Femur (tissue), 1 donor: ENCODE measurements at regions not wholly inside any gene's neighbourhood (a gene's known extent, or its start where the extent isn't known, plus 50 kb on each side); places are given as distances from the start of the nearest gene placed in this dataset.
"Not testable (repeated sequence)": the region's sequence is repeated elsewhere in the genome, so short reads cannot be mapped to it uniquely, and the experiment has no call there.

Experiments
- DNase-seq: peaks from one replicate; pipeline ENCODE4 v3.0.0-alpha.2; 2017

GRCh38 chr11:70595016-70595415 lies 196.7 kb downstream of the CTTN start:
- no peak for DNase-seq

DNA sequence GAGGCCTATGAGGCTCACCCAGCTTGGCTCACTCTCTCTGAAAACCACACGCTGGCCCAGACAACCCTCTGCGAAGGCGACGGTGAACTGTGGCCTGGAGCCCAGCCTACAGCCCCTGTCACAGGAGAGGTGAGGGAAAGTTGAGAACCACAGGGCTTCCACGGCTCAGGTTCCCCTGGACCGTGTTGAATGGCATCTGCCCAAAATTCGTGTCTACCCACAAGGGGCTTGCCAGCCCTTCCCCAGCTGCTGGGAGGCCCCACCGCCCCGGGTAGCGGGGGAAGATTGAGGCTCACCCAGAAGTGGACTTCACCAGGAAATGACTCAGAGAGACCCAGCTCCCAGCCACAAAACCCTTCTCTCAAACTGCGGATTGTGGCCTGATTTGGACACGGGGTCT lies 197.1 kb downstream of the CTTN start:
- DNase-seq = peak; percentile 43

- DNase-seq = no peak
Measured at GRCh38 chr11:70596091-70596490, 197.8 kb downstream of the CTTN start.

DNA sequence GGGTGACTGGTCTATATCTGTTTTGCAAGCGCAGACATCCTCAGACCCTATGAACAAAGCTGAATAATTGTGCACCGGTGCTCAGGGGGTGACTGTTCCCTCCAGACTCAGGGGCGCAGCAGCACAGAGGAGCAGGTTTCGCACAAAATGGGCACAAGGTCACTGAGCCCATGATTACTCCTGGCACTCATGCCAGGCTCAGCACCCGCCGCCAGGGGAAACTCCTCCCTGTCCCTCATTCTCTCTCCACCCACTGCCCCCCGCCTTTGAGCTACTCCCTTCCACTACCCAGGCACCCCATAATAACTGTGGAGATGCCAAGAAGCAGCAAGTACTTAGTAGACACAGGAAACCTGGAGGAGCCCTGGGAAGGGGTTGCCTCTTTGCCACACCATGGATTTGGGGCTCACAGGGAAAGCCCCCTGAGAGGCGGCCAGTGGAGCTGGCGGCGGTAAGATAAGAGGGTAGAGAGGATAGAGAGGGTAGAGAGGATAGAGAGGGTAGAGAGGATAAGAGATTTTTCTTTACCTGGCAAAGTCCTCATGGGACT lies 198.8 kb downstream of the CTTN start:
- no peak for DNase-seq

DNA sequence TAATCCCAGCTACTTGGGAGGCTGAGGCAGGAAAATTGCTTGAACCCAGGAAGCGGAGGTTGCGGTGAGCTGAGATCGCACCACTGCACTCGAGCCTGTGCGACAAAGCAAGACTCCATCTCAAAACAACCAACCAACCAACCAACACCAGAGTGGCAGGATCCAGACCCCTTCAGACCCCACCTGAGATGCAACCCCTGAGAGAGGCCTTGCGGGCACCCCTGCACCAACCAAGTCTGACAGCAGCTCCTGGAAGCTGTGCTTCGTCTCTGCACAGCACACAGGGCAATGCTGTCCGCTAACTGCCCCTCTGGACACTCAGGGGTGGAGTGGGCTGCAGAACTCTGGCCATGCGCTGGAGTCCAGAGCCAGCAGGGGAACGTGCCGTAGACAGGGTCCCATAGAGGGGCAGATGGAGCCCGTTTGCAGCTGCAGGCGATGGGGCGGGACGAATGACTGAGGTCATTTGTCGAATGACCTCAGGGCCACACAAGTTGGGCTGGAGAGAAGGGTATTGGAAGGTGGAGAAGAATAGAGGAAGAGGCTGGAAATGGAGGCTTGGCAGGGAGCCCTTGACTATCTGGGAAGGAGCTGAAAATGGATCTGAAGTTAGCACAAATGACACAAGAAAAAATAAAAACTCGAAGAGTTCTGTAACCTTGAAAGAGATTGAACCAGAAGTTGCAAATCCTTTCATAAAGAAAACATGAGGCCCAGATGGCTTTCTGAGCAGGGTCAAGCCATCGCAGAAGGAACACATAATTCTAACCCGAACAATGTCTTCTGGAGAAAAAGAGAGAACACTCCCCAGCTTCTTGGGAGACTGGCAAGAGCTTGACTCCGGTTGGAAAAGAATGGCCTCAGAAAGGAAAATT lies 199.7 kb downstream of the CTTN start:
- no peak for DNase-seq

GRCh38 chr11:70600911-70601415 lies 202.6 kb downstream of the CTTN start:
- DNase-seq = not testable (repeated sequence)

GRCh38 chr11:70601861-70602538 lies 203.7 kb downstream of the CTTN start:
- DNase-seq = no peak

- DNase-seq = no peak
Measured at GRCh38 chr11:70603114-70603755, 204.9 kb downstream of the CTTN start.

DNA sequence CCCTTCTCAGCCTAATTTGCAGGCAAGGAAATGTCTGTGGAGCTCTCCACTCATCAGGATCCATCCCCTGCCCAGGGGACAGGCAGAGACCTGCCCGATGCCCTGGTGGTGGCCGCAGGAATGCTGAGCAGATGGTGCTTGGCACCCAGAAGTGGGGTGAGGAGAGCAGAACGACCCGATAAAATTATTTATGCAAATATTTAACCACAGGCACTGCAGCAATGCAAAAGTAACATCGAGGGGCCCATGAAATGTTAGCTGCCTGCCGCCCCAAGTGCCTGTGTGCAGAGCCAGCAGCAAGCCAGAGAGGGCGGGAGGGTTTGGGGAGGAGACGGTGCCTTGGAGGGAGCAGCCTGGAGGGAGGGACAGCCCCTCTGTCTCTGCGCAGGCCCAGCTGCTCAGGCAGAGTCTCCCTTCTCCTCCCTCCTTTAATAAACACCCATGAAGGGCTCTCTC lies 205.5 kb downstream of the CTTN start:
- DNase-seq = no peak

DNA sequence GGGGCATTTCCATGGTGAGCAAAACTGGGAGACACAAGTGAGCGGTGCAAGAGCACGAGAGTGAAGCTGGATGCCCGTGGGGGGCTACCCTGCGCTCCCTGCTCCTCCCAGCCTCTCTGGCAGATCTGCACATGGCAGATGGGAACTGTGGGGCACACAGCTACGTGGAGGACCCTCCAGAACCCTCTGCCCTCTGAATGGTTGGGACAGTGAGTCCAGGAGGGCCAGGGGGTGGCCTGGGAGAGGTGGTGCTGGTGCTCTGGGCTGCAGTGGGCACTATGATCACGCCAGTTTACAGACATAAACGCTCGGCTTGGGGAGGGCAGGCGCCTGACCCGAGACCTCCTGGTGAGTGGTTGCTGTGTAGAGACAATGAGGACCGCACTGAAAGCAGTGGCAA lies 205.9 kb downstream of the CTTN start:
- DNase-seq = no peak

DNA sequence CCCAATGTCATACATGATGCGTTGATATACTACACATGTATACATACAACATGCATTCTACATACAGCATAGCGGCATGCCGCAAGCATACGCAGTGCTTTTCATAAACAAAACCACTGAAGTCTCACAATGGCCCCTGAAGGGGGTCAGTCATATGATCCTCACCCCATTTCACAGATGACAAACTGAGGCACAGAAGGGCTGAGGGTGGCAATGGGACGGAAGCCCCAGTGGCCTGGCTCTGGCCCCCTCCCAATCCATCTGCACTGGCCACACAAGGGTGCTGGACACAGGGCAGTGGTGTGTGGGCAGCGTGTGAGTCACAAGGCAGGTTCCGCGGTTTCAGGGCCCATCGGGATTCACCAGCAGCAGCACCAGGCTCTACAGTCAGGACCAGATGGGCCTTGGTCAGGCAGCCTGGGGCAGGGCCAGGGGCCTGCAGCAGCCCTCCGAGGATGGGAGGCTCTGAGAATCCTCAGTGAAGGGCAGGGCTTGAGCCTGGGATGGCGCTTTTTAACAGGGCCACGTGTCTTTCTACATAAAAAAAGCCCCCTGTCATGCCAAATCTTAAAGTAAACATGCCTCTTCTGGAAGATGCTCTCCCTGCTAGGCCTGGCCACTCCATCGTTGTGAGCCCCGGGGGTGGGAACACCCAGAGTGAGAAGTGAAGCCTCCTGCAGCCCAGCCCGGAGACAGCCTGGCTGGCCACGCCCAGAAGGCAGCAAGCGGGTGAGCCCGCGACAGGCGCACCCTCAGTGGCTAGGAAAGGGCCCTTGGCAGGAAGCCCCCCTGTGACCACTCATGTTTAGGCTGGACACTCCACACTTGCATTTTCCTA lies 206.5 kb downstream of the CTTN start:
- no peak for DNase-seq

DNA sequence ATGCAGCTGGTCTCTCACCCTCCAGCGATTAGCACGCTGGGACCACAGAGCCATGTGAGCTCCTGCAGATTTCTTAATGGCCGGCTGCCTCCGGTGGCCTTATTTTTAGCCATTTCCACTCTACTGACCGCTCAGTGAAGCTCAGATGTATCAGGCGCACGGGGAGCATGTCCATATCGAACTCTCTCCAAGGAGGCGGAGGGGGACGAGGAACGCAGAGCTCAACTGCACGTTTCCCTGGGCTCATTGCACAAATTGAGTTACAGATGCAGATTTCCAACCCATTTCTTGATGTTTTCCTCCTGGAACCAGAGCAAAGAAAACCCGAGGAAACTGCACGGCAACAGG lies 207.1 kb downstream of the CTTN start:
- DNase-seq = no peak

DNA sequence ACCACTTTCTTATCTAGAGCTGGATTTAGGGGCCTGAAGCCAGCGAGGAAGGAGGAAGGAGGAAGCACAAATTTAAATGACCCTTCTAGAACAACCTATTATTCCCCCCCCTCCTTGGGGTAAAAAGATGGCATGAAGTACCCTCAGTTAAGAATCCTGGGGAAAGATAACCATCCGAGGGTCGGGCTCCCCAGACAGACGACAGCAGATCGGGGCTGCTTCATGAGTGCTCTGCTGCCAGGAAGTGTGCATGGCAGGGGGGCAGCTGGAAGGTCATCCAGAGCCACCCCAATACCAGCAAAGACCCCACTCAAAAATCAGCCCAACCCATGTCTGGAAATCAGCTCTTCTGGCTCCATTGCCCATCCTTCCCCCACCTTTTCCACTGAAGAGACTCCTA lies 207.5 kb downstream of the CTTN start:
- DNase-seq = no peak

DNA sequence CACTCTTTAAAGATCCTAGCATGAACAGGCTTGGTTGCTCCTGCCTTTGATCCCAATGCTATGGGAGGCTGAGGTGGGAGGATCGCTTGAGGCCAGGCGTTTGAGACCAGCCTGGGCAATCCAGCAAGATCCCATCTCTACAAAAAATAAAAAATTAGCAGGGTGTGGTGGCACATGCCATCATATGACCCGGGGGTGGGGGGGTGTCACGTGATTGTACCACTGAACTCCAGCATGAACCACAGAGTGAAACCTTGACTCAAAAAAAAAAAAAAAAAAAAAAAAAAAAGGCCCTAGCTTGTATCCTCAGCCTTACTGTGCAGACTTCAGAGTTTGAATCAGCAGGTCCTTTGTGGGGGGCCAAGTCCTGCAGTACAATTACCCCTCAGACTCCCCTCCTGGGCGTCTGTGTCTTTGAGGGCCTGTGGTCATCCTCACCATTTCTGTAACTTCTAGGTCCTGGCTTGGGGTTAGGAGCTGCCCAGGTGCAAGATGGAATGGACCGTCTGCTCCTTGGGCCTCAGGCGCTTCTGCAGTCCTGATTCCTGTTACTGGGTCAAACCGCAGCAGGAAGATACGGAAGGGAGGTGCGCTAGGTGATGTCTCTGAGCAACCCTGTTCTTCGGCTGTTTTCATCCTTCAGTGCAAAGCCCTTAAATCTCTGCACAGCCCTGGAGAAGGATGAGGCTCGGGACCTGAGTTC lies 208.1 kb downstream of the CTTN start:
- no peak for DNase-seq

- no peak for DNase-seq
Measured at GRCh38 chr11:70606951-70607330, 208.6 kb downstream of the CTTN start.

- DNase-seq = no peak
Measured at GRCh38 chr11:70607561-70607960, 209.2 kb downstream of the CTTN start.

- DNase-seq = peak; percentile 64
Measured at GRCh38 chr11:70608568-70609470, 210.5 kb downstream of the CTTN start.

DNA sequence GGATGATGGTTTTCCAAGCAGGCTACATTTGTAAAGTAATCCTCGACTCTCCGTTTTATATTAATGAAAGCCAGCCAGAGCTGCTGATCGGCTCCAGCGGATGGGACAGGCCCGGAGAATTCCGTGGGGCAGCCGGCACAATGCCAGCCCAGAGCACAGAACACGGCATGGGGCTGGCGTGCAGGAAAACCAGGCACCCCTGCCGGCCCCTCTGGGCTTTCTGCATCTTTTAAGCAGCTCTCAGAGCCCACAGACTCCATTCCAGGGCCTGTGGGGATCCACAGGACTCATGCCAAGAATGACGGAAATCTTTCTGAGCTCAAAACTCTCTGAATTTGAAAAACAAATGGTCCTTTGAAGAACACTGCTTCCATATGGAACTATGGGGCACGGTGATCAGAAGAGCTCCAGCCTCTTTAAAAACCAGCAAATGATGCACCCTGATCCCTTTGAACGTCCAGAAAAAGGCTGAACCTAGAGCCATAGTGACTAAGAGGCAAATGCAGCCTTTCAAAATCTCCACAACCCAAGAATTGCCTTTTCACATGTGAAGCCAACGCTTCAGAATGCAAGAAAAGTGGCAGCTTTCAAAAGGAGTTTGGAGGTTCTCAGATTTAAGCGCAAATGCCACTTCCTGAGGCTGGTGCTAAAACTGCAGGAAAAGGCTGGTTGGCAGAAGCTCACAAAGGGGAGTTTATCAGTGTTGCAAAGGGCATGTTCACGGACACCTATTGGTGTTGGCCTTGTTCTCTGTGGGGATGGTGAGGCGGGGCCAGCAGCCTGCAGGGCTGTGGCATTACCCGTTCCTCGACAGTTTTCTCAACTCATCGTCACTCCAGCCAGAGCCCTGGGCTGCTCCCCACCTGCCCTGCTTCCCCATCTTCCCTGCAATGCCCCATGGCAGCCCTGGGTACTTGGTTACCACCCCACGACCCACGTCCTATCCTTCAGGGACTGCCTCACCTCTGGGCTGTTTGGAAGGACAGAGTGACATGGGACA lies 212.5 kb downstream of the CTTN start:
- DNase-seq = peak; percentile 84

- DNase-seq = peak; percentile 52
Measured at GRCh38 chr11:70611821-70612220, 213.5 kb downstream of the CTTN start.
